ENCODE measurements at regions not wholly inside any gene's neighbourhood (a gene's known extent, or its start where the extent isn't known, plus 50 kb on each side); places are given as distances from the start of the nearest gene placed in this dataset.

DNA sequence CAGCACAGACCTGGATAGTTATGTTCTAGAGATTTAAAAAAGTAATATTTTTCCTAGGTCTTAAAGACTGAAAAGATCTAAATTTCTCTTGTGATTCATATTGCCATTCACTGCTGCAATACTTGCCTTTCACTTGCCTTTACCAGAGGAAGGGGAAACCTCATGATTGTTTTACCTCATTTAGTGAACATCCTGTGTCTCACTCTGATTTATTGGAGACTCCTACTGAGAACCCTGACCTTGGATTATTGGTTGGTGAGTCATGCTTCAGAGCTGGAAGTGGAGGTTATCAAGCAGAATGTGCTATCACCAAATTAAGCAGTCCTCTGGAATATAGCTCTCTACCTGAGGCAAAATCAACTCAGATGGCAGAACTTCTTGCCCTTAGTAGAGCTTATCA lies 500.5 kb downstream of the TSN start:
- ChIA-PET POLR2A (no interaction called here), CTCF (interaction anchor here (1.2 kb wide), 1 partner anchor 23 kb away, joined by 3 read pairs; no protein-coding TSS in a partner anchor)
- DNase-seq (ENCODE audit: extremely low spot score): no peak
- TF ChIP-seq, protein P1, sequence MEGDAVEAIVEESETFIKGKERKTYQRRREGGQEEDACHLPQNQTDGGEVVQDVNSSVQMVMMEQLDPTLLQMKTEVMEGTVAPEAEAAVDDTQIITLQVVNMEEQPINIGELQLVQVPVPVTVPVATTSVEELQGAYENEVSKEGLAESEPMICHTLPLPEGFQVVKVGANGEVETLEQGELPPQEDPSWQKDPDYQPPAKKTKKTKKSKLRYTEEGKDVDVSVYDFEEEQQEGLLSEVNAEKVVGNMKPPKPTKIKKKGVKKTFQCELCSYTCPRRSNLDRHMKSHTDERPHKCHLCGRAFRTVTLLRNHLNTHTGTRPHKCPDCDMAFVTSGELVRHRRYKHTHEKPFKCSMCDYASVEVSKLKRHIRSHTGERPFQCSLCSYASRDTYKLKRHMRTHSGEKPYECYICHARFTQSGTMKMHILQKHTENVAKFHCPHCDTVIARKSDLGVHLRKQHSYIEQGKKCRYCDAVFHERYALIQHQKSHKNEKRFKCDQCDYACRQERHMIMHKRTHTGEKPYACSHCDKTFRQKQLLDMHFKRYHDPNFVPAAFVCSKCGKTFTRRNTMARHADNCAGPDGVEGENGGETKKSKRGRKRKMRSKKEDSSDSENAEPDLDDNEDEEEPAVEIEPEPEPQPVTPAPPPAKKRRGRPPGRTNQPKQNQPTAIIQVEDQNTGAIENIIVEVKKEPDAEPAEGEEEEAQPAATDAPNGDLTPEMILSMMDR (IDR thresholded peaks at IDR 0.05; ENCODE audit: control extremely low read depth, extremely low read depth, low read depth, missing control alignments): no peak

DNA sequence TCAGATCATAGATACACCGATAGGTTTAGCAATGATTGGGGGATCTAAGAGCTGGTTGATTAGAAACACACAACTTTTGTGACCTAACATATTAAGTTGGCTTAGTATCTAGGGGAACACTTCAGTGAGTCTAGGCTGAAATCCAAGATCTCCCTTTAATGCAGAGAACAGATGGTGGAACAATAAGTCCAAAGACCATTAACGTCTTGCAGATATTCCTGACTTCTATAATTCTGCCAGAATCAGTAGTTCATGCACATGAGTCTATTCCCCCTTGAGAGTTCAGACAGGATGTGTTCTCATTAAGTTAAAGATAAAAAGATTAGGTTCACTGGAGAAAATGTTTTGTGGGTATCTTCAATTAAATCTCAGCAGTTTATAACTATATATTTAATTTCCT lies 506.5 kb downstream of the TSN start:
- ChIA-PET POLR2A (no interaction called here), CTCF (interaction anchor here (1.4 kb wide), 1 partner anchor 21 kb away, joined by 3 read pairs; no protein-coding TSS in a partner anchor)
- TF ChIP-seq, protein P1 (IDR thresholded peaks at IDR 0.05; ENCODE audit: control extremely low read depth, extremely low read depth, low read depth, missing control alignments): no peak
- DNase-seq (ENCODE audit: extremely low spot score): no peak

DNA sequence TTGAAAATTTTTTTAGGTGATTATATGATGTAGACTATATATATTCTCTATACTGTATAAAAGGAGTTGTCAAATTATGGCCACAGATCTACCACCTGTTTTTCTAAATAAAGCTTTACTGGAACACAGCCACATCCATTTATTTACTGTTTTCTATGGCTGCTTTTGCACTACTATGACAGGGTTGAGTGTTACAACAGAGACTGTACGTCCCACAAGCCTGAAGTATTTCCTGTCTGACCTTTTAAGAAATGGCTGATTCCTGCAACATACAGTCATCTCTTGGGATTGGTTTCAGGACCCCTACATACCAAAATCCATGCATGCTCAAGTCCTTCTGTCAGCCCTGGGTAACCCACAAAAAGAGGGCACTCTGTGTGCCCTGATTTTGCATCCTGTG lies 508.3 kb downstream of the TSN start:
- TF ChIP-seq, protein P1 (IDR thresholded peaks at IDR 0.05; ENCODE audit: control extremely low read depth, extremely low read depth, low read depth, missing control alignments): no peak
- POLR2A ChIA-PET: no interaction called here
- CTCF ChIA-PET: no interaction called here
- no peak for DNase-seq (ENCODE audit: extremely low spot score)

DNA sequence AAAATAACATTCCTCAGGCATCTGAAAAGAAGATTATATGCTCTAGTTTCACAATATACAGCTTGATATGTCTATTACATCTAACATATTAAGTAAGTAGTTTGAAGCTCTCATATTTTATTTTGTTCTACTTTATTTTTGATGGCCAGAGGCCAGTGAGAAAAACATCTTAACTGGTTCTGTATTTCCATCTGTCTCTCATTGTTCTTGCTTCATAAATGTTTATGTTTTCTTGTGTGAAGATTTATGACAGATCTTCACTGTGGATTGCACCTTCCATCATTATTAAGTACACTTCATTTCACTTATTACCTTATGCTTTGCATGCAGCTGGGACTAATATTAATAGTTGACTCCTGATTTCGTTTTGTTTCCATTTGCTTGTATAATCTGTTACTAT lies 511.2 kb downstream of the TSN start:
- no peak for DNase-seq (ENCODE audit: extremely low spot score)
- POLR2A ChIA-PET: no interaction called here
- TF ChIP-seq, protein P1 (IDR thresholded peaks at IDR 0.05; ENCODE audit: control extremely low read depth, extremely low read depth, low read depth, missing control alignments): no peak
- CTCF ChIA-PET: no interaction called here

DNA sequence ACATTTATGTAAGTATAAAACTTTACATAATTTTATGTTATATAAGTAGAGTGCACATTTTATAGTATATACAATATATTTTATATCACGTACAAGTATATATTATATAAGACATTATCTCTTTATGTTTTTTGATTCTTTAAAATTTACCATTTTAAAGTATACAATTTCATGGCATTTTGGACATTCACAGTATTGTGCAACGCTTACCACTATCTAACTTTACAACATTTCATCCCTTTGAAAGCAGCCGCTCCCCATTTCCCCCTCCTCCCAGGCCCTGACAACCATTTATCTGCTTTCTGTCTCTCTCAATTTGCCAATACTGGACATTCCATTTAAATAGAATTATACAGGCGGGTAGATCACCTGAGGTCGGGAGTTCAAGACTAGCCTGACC lies 512.5 kb downstream of the TSN start:
- POLR2A ChIA-PET: no interaction called here
- CTCF ChIA-PET: interaction anchor here (1.0 kb wide), 1 partner anchor 40 kb away, joined by 3 read pairs; no protein-coding TSS in a partner anchor
- TF ChIP-seq, protein P1 (IDR thresholded peaks at IDR 0.05; ENCODE audit: control extremely low read depth, extremely low read depth, low read depth, missing control alignments): no peak
- DNase-seq (ENCODE audit: extremely low spot score): no peak

DNA sequence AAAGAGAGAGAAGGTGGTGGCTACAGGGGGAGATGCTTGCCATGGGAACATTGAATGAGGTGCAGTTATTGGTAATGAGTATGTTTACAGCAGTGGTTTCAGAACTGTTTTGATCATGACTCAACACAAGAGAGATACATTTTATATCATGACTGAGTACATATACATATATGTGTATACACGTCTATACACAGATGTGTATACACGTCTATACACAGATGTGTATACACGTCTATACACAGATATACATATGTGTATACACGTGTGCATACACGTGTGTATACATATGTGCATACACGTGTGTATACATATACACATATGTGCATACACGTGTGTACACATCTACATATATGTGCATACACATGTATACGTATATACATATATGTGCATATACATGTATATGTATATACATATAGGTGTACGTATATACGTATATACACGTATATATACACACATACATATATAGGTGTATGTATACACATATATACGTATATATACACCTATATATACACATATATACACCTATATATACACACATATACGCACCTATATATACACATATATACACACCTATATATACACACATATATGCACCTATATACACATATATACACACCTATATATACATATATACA lies 518.5 kb downstream of the TSN start:
- CTCF ChIA-PET: no interaction called here
- DNase-seq (ENCODE audit: extremely low spot score): no peak
- POLR2A ChIA-PET: no interaction called here
- TF ChIP-seq, protein P1 (IDR thresholded peaks at IDR 0.05; ENCODE audit: control extremely low read depth, extremely low read depth, low read depth, missing control alignments): no peak

Measured in GM10248 (cell line).